GM23338 (cell line): ENCODE measurements at regions not wholly inside any gene's neighbourhood (a gene's known extent, or its start where the extent isn't known, plus 50 kb on each side); places are given as distances from the start of the nearest gene placed in this dataset.

Source experiments
- ATAC-seq: fragments of 200-7000 bp; cut with Tn5 transposase; 3 replicates; pipeline ENCODE4 v1.9.1; 2020
- DNase-seq: peaks from one replicate; pipeline ENCODE4 v3.0.0-alpha.2; 2015; ENCODE audit warnings: low spot score
- H2AFZ ChIP-seq: fragments of 200-600 bp; sonication (generic); 2 replicates; pipeline ENCODE4 v1.8.0; 2016; ENCODE audit warnings: antibody characterized with exemption, mild to moderate bottlenecking, moderate library complexity
- H3F3A ChIP-seq: fragments of 200-600 bp; sonication (generic); replicated peaks from 2 replicates; pipeline ENCODE4 v1.8.0; 2017; ENCODE audit warnings: antibody characterized with exemption, mixed run types, low read depth
- H3K27ac ChIP-seq: fragments of 200-600 bp; sonication (generic); 2 replicates; pipeline ENCODE4 v1.6.1; 2016; ENCODE audit warnings: low read depth
- H3K27me3 ChIP-seq: fragments of 200-600 bp; sonication (generic); 2 replicates; pipeline ENCODE4 v1.8.0; 2016; ENCODE audit warnings: mild to moderate bottlenecking, mixed run types, moderate library complexity; ENCODE audit not compliant: insufficient read depth
- H3K36me3 ChIP-seq: fragments of 200-600 bp; sonication (generic); 2 replicates; pipeline ENCODE4 v1.8.0; 2016; ENCODE audit warnings: mild to moderate bottlenecking; ENCODE audit not compliant: insufficient read depth
- H3K4me1 ChIP-seq: fragments of 200-600 bp; sonication (generic); 2 replicates; pipeline ENCODE4 v1.8.0; 2016; ENCODE audit warnings: mild to moderate bottlenecking, moderate library complexity; ENCODE audit not compliant: insufficient read depth
- H3K4me2 ChIP-seq: fragments of 200-600 bp; sonication (generic); 2 replicates; pipeline ENCODE4 v1.7.1; 2017; ENCODE audit warnings: mixed run types
- H3K4me3 ChIP-seq: fragments of 200-600 bp; sonication (generic); 2 replicates; pipeline ENCODE4 v1.6.1; 2016; ENCODE audit warnings: mixed run types
- H3K79me2 ChIP-seq: fragments of 200-600 bp; sonication (generic); replicated peaks from 2 replicates; pipeline ENCODE4 v1.8.0; 2017; ENCODE audit warnings: mild to moderate bottlenecking; ENCODE audit not compliant: insufficient read depth
- H3K9me2 ChIP-seq: fragments of 200-600 bp; sonication (generic); 2 replicates; pipeline ENCODE4 v1.8.0; 2017; ENCODE audit not compliant: insufficient read depth
- H4K20me1 ChIP-seq: fragments of 200-600 bp; sonication (generic); replicated peaks from 2 replicates; pipeline ENCODE4 v1.8.0; 2017; ENCODE audit warnings: mild to moderate bottlenecking; ENCODE audit not compliant: insufficient read depth
- H3K27ac Mint-ChIP-seq: 2 replicates; pipeline ENCODE4 v1.8.0; 2020; ENCODE audit warnings: inconsistent platforms, mild to moderate bottlenecking, moderate library complexity, mixed read lengths
- H3K27me3 Mint-ChIP-seq: 3 replicates; pipeline ENCODE4 v1.8.0; 2022; ENCODE audit warnings: low read depth, mild to moderate bottlenecking, moderate library complexity, mixed read lengths, inconsistent platforms; ENCODE audit not compliant: insufficient read depth, poor library complexity
- H3K36me3 Mint-ChIP-seq: 3 replicates; pipeline ENCODE4 v1.8.0; 2021; ENCODE audit warnings: low read depth, mild to moderate bottlenecking, inconsistent platforms, moderate library complexity, mixed read lengths
- H3K4me1 Mint-ChIP-seq: 3 replicates; pipeline ENCODE4 v1.8.0; 2020; ENCODE audit warnings: mild to moderate bottlenecking, inconsistent platforms, mixed read lengths
- H3K4me3 Mint-ChIP-seq: 3 replicates; pipeline ENCODE4 v1.8.0; 2021; ENCODE audit warnings: moderate library complexity, mild to moderate bottlenecking, inconsistent platforms, mixed read lengths
- H3K9me3 Mint-ChIP-seq: 3 replicates; pipeline ENCODE4 v1.8.0; 2020; ENCODE audit warnings: moderate library complexity, mild to moderate bottlenecking, inconsistent platforms, mixed read lengths
- EZH2 ChIP-seq: fragments of 200-600 bp; sonication (generic); IDR thresholded peaks from one replicate; pipeline ENCODE4 v1.8.0; 2017; ENCODE audit warnings: antibody characterized with exemption, mild to moderate bottlenecking, low read depth; ENCODE audit not compliant: unreplicated experiment
- JUNB ChIP-seq: IDR thresholded peaks from one replicate; pipeline ENCODE4 v1.6.1; 2016; ENCODE audit warnings: antibody characterized with exemption; ENCODE audit not compliant: unreplicated experiment
- NANOG ChIP-seq: IDR thresholded peaks from 2 replicates; pipeline ENCODE4 v1.6.1; 2016; ENCODE audit warnings: antibody characterized with exemption, borderline replicate concordance
- STAT1 ChIP-seq: IDR thresholded peaks from one replicate; pipeline ENCODE4 v1.6.1; 2016; ENCODE audit warnings: antibody characterized with exemption; ENCODE audit not compliant: unreplicated experiment
- ZNF462 ChIP-seq: fragments of 250-450 bp; sonication (Bioruptor Pico); IDR thresholded peaks from 2 replicates; pipeline ENCODE4 v1.5.0; 2020; ENCODE audit warnings: mild to moderate bottlenecking, moderate library complexity
- TF ChIP-seq, protein P1 (sequence below), 2 experiments: fragments of 200-600 bp in 1 of 2; sonication (generic) in 1 of 2; conservative IDR thresholded peaks; 2 replicates each; pipeline versions ENCODE4 v1.5.1 to v1.6.1; 2016 to 2017; ENCODE audit warnings: antibody characterized with exemption in 2 of 2, low read depth in 2 of 2, mild to moderate bottlenecking in 2 of 2, moderate library complexity in 1 of 2

DNA sequence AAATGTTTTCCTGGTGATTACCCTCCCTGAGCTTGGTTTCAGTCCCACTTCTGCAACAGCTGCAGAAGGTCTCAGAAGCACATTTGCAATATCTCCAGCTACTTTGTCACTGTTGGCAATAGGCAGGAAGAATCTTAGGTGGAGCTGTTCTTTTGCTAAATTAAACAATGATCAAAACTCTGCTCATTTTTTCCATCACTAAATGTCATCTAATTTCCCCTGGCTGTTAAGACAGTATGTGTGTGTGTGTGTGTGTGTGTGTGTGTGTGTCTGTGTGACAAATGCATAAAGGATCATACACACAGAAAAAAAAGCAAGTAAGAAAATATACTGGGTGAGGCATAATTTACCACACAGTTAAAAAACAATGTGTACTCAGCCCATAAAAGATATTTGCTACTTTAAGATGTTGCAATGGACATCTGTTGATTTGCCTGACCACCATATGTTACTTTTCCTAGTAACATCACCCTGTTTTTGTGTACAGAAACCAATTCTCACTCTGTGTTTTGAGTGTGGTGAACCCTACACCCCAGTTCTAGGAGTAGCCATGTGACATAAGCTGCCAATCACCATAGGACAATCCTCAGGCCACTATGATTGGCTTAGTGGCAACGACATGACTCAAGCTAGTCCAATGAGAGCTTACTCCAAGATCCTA, 572.6 kb upstream of the CLINT1 start (continued):
- TF ChIP-seq EZH2 (no peak), STAT1 (no peak)
- TF ChIP-seq, protein P1, sequence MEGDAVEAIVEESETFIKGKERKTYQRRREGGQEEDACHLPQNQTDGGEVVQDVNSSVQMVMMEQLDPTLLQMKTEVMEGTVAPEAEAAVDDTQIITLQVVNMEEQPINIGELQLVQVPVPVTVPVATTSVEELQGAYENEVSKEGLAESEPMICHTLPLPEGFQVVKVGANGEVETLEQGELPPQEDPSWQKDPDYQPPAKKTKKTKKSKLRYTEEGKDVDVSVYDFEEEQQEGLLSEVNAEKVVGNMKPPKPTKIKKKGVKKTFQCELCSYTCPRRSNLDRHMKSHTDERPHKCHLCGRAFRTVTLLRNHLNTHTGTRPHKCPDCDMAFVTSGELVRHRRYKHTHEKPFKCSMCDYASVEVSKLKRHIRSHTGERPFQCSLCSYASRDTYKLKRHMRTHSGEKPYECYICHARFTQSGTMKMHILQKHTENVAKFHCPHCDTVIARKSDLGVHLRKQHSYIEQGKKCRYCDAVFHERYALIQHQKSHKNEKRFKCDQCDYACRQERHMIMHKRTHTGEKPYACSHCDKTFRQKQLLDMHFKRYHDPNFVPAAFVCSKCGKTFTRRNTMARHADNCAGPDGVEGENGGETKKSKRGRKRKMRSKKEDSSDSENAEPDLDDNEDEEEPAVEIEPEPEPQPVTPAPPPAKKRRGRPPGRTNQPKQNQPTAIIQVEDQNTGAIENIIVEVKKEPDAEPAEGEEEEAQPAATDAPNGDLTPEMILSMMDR (conservative IDR thresholded peaks at IDR 0.05; ENCODE audit: low read depth in 2 of 2), result no peak

GRCh38 chr5:158430798-158431167, 571.8 kb upstream of the CLINT1 start:
- Histone ChIP-seq H3K36me3 (no peaks in the 10 kb centered on the region), H3K27me3 (no peaks in the 10 kb centered on the region), H4K20me1 (no peaks in the 10 kb centered on the region), H3F3A (no peaks in the 10 kb centered on the region), H2AFZ (no peak overlapping the region), H3K79me2 (no peaks in the 10 kb centered on the region), H3K4me1 (no peaks in the 10 kb centered on the region), H3K4me2 (no peak overlapping the region), H3K9me2 (peaks cover 14% of the 10 kb centered on the region), H3K27ac (no peak overlapping the region), H3K4me3 (no peak overlapping the region)
- TF ChIP-seq STAT1 (no peak), JUNB (no peak), NANOG (no peak)
- ATAC-seq (no peak), DNase-seq (no peak)
- no peak overlapping the region for H3K27ac Mint-ChIP-seq
- H3K27me3 Mint-ChIP-seq, result peaks cover 6% of the 10 kb centered on the region
- no peaks in the 10 kb centered on the region for H3K36me3 Mint-ChIP-seq
- H3K4me1 Mint-ChIP-seq, result no peaks in the 10 kb centered on the region
- no peaks in the 10 kb centered on the region; the same call in 2 of the 3 replicates for H3K9me3 Mint-ChIP-seq
- H3K4me3 Mint-ChIP-seq, result no peak overlapping the region

DNA sequence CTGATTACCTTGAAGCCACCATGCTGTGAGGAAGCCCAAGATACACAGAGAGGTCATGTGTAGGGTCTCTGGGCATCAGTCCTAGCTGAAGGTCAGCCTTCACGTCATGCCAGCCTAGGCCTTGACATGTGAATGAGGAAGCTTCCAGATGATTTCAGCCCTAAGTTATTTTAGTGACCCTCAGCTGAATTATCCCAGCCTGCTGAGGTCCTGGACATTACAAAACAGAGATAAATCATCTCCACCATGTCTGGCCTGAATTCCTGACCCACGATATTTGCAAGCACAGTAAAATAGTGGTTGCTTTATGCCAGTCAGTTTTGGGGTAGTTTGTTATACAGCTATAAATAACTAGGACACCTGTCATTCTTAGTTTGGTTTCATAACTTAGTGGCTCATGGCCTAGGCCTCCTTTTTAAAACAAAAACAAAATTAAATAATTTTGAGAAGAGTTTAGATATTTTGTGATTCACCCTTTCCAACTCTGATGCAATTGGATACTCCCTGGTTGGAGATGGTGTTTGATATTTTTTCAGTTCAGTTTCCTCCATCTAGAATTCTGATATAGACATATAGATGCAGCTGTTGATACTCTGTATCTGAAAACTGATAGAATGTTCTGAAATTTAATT, 571.3 kb upstream of the CLINT1 start:
- peaks cover 7% of the 10 kb centered on the region for H3K27me3 Mint-ChIP-seq

More for the DNA sequence above, 571.3 kb upstream of the CLINT1 start:
- H3K27ac ChIP-seq, result no peak overlapping the region
- H3K4me1 ChIP-seq, result no peaks in the 10 kb centered on the region
- ATAC-seq (no peak), DNase-seq (no peak)
- H4K20me1 ChIP-seq, result no peaks in the 10 kb centered on the region
- H3K9me3 Mint-ChIP-seq, result no peaks in the 10 kb centered on the region; the same call in 2 of the 3 replicates
- no peak overlapping the region for H3K4me3 ChIP-seq
- H3K27me3 ChIP-seq, result no peaks in the 10 kb centered on the region
- no peak overlapping the region for H3K27ac Mint-ChIP-seq
- no peak overlapping the region for H2AFZ ChIP-seq
- no peaks in the 10 kb centered on the region for H3K36me3 ChIP-seq
- no peak overlapping the region for H3K4me3 Mint-ChIP-seq
- H3K4me2 ChIP-seq, result no peak overlapping the region
- no peaks in the 10 kb centered on the region for H3K4me1 Mint-ChIP-seq
- TF ChIP-seq JUNB, result no peak
- no peak for TF ChIP-seq ZNF462 (CRISPR knock-in tag)
- H3K9me2 ChIP-seq, result peaks cover 14% of the 10 kb centered on the region
- no peaks in the 10 kb centered on the region for H3F3A ChIP-seq
- no peaks in the 10 kb centered on the region for H3K36me3 Mint-ChIP-seq
- no peaks in the 10 kb centered on the region for H3K79me2 ChIP-seq
